Stimulated activated CD4-positive, alpha-beta T cell treated with anti-CD3 and anti-CD28 coated beads, Interleukin-2, amount 100 ng/mL, for 24 hours (primary cell): ENCODE measurements at regions not wholly inside any gene's neighbourhood (a gene's known extent, or its start where the extent isn't known, plus 50 kb on each side); places are given as distances from the start of the nearest gene placed in this dataset.

Experiments used
- DNase-seq, 2 donors: peaks; one replicate each; pipeline ENCODE4 v3.0.0-alpha.2; 2020

DNA sequence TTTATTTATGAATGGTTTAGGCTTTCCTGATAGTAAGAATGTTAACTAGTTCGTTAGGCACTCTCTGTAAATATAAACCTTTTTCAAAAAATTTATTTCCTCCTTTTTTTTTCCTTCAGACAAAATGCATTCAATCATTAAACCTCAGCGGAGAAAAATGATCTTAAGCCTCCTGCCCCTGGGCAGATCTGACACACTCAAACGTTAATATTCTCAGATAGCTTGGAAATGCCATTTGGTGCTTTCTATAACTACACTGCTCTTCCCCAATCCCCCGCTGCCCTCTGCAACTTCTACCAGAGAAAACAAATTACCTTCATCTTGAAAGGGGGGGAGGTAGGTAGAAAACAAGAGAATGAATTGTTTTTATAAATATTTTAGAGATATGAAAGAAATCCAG is 521.2 kb downstream of the MED13L start:
- no peak for DNase-seq

DNA sequence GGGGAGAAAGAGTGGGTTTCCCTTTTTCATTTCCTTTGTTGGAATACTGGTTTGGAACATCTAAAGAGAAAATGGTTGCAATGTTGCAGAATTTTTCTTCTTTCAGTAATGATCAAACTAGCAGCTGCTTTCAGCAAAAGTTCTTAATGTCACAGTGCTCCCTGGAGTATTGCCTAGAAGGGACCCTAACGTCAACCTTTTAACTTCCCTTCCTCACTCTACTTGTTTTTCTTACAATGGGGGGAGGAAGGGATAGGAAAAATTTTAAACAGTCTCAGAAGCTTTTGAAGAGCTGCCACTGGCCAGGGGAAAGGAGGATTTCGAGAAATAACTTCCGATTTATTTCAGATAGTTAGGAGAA is 521.8 kb downstream of the MED13L start:
- DNase-seq: no peak

DNA sequence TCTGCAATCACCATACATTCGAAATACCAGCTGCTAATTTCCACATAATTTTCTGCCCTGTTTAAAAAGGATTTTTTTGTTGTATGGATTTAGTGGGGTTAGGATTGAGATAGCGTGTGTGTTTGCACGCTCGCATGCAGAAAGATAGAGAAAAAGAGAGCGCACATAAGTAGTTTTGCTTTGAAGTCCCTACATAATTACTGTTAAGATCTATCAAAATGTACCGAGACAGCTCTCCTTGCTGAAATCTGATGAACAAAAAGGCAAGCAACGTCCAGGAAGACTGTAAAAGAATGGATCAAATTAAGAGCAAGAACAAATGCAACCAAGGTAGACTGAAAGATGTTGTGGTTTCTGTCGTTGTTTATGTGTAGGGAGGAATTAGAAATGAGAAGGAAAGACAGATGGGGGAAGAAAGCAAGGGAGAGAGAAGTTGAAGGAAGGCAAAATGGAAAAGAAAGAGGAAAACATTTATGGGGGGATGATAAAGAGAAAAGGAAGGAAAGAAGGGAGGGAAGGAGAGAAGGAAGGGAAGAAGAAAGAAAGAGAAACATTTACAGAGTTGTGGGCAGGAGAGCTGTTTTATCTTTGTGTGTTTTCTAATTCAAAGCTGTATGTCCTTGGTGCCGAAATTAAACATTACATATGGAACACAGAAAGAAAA is 522.3 kb downstream of the MED13L start:
- DNase-seq: no peak

DNA sequence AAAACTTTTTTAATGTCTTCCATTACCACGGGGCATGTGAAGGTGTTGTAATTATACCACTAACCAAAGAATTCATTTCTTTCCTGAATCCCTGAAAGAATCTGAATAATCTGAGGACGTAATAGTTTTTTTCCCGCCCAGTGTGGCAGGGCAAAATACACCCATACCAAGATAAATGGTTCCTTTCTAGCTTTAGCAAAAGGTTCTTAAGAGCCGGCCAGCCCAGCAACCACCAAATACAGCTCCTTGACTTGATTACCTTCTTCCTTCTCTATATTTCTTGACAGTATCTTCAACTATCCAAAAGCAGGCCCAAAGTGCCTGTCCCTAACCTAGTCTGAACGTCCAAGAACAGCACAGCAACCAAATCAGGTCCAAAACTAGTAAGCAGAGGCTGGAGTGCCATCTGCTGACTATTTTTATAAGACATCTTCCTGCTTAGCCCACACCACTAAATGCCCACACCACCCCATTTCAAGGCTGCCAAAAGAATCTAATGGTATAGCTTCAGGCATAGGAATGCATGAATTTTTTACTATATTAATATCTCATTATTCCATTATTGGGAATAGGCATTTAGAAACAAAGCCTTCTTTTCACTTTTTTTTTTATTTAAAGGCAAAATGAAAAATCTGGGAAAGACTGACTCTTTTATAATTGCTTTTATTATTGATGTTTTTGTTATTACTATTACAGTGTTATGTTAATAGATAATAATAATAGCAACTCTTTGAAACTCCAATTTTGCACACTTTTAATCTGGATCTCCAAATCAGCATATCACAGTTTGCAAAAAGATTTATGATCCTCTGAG is 524.4 kb downstream of the MED13L start:
- no peak for DNase-seq

DNA sequence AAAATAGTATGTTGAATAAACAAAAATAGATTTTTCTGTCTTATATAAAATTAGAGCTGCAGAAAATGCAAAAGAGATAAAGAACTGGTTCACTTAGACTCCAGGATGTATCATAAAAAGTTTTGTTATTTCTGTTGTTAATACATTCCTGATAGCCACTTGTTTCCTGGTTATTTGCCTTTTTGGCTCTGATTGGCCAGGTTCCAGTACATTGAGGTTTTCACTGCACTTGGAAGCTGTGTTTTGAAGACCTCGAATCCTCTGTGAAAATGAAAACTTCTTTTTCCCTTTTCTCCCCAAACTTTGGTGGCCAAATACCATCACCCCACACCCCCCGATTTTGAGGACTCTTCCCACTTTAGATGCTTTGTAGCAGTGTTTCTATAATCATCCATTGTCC is 525.3 kb downstream of the MED13L start:
- DNase-seq: no peak

DNA sequence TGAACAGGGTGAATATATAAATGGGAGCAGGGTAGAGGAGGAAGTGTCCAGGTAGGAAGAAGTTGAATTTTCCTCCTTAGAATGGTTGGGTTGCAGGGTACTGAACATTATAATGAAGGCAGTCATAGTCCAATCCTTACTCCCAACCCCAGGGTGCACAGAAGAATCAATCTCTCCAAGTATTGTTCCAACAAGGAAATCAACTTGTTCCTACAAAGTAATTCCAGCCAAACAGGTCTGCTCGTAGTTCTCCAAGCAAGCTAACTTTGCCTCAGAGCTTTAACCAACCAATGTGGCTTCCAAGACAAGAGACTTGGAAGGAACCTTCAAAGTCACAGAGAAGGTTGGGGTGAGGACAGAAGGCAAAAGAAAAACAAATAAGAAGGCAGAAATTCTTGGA is 527.2 kb downstream of the MED13L start:
- no peak for DNase-seq

DNA sequence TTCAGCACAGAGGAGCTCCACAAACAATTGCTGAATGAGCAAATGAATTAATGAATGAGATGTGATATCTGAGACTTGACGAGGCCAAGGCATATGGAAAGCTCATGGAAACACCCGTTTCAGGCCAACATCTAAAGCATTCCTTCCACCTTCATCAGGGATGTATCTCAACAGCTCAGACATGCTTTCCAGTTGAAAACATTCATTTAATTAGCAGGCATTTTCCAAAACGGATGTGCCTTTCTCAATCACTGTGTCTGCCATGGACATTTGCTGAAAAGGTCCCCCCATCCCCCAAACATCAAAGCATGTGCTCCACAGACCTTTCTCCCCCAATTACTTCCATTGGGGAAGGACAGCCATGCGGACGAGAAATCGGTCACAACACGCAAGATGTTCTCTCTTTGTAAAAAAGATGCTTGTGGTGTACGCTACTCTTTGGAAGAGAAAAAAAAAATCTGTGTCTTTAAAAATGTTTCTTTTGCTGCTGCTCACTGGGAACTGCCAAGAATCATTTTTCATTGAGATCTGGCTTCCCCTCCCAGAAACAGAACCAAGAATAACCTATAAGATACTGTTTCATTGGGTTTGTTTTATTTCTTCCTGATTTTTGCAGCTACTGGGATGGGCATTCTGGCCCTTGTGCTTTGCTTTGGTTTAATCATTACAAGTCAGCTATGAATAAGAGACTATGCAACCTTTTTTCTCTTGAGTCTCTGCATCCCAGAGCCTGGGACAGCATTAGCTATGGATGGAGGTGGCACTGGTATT is 528.2 kb downstream of the MED13L start:
- DNase-seq: no peak

DNA sequence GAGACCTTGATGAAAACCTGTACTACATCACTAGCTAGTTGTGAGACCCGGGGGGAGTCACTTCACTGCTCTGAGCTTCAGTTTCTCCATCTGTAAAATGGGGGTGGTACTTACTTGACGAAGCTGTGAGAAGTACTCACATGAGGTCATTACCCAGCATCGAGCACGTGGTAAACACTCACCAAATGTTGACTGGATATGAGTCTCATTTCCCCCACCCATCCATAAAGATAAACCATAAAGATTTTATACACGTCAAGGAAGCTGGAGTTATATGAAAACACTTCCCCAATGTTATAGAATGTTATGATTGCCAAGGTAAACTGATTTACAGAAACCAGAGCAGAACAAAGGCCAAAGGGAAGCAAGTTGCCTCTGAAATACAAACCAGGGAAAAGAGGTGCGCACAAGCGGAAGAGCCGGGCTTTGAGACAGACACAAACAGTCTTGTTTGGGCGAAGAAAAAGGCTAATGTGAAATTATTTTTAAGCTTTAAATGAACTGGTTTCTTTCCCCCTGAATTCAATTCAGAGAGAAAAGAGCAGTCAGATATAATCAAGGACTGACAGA is 536.8 kb downstream of the MED13L start:
- DNase-seq: no peak

DNA sequence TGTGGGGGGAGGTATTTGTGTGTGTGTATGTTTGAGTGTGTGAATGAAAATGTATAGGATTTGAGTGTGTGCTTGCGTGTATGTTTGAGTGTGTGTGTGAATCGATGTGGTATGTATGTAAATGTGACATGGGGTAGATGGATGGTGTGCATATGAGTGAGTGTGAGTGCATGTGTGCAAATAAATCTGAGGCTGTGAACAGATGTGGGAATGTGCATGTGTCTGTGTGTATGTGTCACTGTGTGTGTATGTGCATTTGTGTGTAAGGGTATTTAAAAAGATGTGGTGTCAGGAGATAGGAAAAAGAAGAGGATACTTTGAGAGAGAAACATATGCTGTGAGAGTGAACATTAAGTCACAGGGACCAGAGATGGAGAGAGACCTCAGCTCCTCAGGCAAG is 539.6 kb downstream of the MED13L start:
- no peak for DNase-seq

DNA sequence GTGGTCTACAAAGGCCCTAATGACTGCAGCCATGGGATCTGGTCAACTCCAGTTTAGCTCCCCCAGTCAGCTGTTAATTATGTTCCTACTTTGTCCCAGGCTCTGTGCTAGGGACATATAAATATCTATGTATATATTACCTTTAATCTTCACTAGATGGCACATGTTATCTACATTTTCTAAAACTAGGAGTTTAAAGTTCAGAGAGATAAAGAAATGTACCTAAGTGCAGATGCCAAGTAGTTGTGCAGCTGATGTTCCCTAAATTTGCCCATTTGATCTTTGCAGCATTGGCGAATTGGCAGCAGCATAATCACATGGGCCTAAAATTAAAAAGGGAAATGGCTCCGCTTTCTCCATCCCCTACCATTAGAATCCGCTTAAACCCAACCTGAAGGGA is 541.1 kb downstream of the MED13L start:
- no peak for DNase-seq

DNA sequence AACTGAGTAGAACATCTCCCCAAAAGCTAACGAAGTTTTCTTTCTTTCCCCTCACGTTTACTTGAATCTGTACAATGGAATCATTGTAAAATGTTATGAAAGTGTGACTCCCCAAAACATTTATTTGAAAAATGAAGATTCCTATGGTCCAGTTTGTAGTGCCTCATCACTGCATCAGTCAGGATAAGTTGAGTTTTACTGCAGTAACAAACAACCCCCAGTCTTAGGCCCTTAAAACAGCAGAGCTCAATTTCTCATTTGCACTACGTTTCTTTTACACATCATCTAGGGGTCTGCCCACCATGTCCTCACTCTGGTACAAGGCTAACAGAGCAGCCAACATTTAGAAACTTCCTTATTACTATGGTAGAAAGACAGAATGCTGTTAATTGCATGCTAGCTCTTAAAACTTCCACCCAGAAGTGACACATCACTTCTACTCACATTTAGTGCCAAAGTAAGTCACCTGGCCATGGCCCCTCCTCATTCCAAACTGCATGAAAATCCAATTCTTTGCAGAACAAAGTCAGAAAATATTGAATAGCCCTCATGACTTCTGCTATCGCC is 546.4 kb downstream of the MED13L start:
- DNase-seq: no peak

DNA sequence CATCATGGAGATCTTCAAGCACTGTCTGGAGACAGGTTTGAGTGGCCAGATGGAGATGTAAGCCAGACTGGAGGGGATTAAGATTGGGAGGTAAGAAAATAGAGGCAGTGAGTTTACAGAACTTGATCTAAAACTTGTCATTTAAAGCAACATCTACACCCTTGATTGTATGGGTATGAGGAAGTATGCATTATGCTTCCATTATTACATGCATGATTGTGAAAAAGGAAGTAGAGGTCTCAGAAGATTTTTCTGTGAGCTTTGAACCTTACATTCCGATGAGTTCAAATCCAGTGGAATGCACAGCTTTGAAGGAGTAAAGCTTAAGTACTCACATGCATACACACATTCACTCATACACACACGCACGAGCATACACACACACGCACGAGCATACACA is 550.8 kb downstream of the MED13L start:
- no peak for DNase-seq

DNA sequence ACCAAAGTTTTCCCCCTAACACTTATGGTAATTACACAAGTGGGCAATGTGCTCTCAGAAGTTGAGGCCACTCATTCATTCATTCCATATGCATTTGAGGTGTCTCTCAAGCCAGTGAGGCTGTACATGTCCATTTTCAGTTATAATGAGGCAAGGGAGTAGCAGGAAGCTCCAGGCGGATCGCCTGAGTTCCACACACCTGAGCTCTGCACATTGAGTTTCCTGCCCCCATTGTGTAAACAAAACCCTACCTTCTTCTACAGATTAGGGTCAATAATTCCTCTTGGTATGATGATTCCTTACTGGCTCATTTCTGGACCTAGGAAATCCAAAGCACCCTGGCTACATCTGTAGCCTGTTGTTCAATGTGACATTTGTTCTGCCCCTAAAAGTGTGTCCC is 555.3 kb downstream of the MED13L start:
- no peak for DNase-seq

DNA sequence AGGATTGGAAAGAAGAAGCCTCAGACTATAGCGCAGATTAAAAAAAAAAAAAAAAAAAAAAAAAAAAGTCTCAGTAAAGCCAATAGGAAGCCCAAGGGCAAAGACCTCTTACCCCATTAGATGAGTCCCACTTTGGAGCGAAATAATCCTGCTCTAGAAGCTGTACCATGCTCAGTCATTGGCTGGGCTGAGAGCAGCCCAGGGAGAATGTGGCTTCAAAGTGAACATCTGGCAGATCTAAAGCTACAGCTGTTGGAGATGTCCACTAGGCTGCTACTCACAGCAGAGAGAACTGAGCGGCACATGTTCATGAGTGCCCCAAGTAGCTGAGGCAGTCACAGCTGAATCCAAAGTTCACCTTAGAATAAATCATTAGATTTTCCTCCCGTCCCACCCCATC is 560.9 kb downstream of the MED13L start:
- DNase-seq: no peak

DNA sequence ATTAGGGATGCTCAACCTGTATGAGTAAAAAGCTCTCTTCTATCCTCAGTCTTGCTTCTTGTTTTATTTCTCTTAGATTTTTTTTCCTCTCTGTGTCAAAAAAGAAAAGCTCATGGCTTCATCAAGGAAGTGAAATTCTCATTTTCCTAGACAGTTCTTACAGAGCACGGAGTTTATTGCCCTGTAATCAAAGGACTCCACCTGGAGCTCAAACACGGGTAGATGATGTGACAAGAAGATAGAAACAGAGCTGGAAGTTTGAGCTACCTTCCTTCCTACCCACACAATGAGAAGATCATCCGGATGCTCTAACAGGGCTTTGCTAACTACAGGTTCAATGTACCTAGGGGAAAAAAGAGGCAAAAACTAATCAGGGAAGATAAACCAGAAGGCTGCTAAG is 564.8 kb downstream of the MED13L start:
- no peak for DNase-seq

DNA sequence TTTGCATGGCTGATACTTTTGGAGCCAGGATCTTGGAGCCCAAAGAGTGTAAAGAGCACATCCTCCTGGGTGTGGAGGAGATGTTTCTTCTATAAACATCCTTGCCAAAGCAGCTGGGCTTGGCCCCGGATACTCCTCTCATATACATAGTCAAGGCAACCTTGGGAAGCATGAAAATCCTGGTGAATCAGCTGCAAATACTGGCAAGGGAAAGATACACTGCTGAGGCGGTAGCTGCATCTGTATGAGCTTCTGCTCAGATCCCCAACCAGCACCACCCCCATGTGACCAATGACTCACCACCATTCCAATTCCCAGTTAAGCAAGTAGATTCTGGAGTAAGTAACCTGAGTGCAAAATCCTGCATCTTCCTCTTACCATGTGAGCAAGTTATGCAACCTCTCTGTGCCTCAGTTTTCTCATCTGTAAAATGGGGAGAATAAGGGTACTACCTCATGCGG is 567.4 kb downstream of the MED13L start:
- no peak for DNase-seq

DNA sequence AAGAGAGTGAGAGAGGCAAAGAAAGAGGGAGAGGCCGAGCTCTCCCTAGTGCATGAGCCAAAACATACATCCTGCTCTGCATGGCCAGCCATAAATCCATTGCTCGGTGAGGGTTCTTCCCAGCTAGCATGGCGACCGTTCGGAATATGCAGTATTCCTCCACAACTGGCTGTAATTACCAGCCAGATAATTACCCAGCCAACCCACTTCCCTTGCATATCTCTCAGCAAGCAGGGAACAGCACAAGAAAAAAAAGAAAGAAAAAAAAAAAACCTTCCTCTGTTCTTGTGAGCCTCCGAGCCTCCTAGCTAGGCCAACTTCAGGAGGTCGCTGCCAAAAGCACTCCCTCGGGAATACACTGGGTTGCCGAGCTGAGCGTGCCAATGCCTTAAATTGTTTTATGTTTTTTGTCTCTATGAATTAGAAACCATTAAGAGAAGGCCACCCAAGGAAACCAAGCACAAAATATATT is 567.9 kb downstream of the MED13L start:
- DNase-seq: no peak

DNA sequence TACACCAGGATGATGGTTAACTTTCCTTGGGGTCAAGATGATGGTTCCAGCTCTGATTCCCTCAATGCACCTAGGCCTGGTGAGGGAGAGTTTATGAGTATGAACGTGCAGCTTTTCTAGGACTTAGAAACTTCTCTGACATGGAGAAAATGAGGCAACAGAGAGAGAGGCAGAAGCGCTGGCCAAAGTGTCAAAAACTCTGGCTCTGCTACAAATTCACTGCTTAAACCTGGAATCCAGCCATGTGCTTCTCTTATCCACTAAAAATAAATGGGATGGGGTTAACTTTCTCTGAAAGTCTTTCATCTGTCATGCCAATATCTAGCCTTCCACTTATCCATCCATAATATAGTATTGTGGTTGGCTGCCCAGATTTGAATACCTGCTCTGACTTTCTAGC is 568.7 kb downstream of the MED13L start:
- DNase-seq: no peak

DNA sequence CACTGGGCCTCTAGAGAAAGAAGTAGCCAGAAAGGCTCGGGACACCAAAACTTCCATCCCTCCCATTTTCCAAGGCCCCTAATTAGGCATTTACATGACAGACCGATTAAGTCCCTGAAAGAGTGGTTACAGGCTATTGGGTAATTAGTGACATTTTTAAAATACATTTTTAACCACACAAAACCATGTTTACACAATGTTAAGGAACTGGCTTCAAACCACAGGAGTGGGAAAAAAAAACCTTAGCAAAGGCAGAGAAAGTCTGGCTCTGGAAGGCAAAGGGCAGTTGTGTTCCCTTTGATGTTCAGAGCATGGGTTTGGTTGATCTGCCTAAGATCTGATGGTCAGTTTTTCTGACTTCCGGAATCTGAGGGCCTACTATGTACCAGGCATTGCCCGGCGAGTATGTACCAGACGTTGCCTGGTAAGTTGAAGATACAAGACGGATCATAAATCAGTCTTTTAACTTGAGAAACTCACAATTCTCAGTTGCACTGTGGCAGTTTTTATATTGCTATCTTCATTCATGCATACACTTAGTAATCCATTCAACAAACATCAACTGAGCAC is 576.5 kb downstream of the MED13L start:
- DNase-seq: no peak

DNA sequence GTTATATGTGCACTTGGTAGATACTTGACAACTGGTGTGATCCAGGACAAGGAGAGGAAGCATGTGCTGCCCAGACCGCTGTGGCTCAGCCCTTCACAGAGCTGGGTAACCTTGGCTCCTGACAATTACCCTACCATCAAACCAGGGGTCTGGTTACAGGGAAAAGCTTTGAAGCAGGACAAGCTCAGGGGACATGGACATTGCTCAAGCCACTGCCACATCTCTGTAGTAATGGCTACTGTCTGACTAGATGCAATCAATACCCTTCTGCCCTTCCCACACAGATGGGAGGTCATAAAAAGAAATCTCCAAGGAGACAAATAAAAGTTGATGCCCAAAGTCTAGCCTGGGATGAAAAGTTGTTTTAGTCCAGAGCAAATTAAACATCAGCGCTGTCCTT is 577.4 kb downstream of the MED13L start:
- DNase-seq: no peak

DNA sequence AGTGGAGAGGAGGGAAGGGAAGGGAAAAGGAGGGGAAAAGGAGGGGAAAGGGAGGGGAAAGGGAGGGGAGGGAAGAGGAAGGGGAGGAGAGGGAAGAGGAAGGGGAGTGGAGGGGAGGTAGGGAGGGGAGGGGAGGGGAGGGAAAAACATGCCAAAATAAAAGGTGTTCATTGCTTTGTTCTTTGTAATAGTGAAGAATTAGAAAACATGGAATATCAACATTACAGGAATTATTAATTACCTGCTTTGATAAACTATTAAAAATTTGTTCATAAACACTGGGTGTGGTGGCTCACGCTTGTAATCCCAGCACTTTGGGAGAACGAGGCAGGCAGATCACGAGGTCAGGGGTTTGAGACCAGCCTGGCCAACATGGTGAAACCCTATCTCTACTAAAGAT is 579.2 kb downstream of the MED13L start:
- DNase-seq: no peak

DNA sequence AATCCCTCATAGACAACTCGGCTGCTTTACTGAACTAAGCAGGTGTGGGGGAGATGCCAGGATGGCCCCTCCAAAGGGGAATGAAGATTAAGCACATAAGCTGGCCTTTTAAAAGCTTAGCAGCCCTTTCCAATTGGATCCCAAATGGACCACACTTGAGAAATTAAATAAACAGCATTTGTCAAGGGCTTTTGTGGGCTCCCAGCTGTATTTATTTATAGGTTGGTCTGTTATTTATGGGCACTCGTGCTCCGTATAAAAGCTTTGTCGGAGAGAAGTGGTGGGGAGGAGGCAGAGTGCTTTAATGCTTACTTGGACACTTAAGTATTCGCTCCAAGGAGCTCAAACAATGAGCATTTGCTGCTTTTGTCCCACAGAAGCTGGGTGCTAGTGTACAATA is 580.2 kb downstream of the MED13L start:
- DNase-seq: no peak

DNA sequence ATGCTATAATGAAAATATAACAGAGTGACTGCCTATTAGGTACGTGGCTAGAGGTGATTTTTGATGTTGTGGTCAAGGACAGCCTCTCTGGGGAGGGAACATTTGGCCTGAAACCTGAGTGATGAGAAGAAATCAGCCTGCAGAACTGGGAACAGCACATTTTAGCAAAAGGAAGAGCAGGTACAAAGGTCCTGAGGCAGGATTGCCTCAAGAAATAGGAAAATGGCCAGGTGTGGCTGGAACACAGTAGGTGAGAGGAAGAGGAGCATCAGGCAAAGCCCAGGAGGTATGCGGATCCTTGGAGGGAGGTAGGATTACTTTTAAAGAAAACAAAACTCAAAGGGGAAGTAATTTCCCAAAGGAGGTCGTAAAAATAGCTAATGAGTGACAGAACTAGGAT is 582.9 kb downstream of the MED13L start:
- no peak for DNase-seq
